Fibroblast of pulmonary artery (primary cell): ENCODE measurements at regions not wholly inside any gene's neighbourhood (a gene's known extent, or its start where the extent isn't known, plus 50 kb on each side); places are given as distances from the start of the nearest gene placed in this dataset.

Experiments used
- DNase-seq: peaks from one replicate; pipeline ENCODE4 v3.0.0-alpha.2; 2010; ENCODE audit warnings: low read depth
- H3K4me3 ChIP-seq: replicated peaks from 2 replicates; pipeline ENCODE4 v1.5.1; 2011; ENCODE audit warnings: low read depth, mild to moderate bottlenecking, control low read depth, low read length, moderate library complexity
- CTCF ChIP-seq: IDR thresholded peaks from 2 replicates; pipeline ENCODE4 v1.5.1; 2011; ENCODE audit warnings: mild to moderate bottlenecking, control low read depth, low read length, inconsistent platforms; ENCODE audit errors: missing control alignments

- TF ChIP-seq CTCF = no peak
- DNase-seq = no peak
These were observed 62.4 kb downstream of the TMEM30B start for GRCh38 chr14:61218767-61219166.

GRCh38 chr14:61218157-61218556 is 63.0 kb downstream of the TMEM30B start:
- TF ChIP-seq CTCF = no peak
- no peak for DNase-seq
- H3K4me3 ChIP-seq = no peak overlapping the region

More at GRCh38 chr14:61218767-61219166, 62.4 kb downstream of the TMEM30B start:
- no peak overlapping the region for H3K4me3 ChIP-seq

- no peak for DNase-seq
- no peak overlapping the region for H3K4me3 ChIP-seq
- no peak for TF ChIP-seq CTCF
These were observed 63.6 kb downstream of the TMEM30B start for GRCh38 chr14:61217516-61217915.

GRCh38 chr14:61215222-61216020 is 65.7 kb downstream of the TMEM30B start:
- DNase-seq = peak; percentile 2
- H3K4me3 ChIP-seq = no peak overlapping the region
- TF ChIP-seq CTCF = no peak

- no peak for TF ChIP-seq CTCF
- H3K4me3 ChIP-seq = no peak overlapping the region
- no peak for DNase-seq
These were observed 67.2 kb downstream of the TMEM30B start for GRCh38 chr14:61213920-61214319.

- no peak for TF ChIP-seq CTCF
- H3K4me3 ChIP-seq = no peak overlapping the region
- peak; percentile 26 for DNase-seq
These were observed 67.9 kb downstream of the TMEM30B start for GRCh38 chr14:61213191-61213621.

GRCh38 chr14:61212546-61212945 is 68.6 kb downstream of the TMEM30B start:
- H3K4me3 ChIP-seq = no peak overlapping the region
- TF ChIP-seq CTCF = no peak

More at GRCh38 chr14:61212546-61212945, 68.6 kb downstream of the TMEM30B start:
- DNase-seq = no peak
